HG02678 (cell line): ENCODE measurements at regions not wholly inside any gene's neighbourhood (a gene's known extent, or its start where the extent isn't known, plus 50 kb on each side); places are given as distances from the start of the nearest gene placed in this dataset.

Source experiments
- ATAC-seq: cut with Tn5 transposase; IDR thresholded peaks from one replicate; pipeline ENCODE4 v1.9.1; 2021; ENCODE audit warnings: mild to moderate bottlenecking, moderate library complexity; ENCODE audit not compliant: unreplicated experiment

DNA sequence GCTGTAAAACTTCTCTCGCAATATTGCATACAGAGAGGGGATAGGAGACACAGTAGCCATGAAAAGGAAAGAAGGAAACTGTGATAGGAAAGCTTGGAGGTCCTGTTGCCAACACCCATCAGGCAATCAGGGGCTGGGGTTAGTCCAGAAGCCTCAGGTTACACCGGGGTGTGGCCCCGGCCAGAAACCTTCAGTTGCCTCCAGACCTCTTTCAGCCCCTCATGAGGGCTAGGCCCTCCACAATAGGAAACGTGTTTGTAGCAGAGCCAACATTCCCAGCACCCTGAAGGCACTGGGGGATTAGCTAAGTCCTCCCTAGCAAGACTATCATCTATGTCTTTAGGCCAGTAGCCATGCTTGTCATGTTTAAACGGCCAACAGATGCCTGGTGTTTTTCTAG lies 1048.0 kb upstream of the CNTN5 start:
- no peak for ATAC-seq

DNA sequence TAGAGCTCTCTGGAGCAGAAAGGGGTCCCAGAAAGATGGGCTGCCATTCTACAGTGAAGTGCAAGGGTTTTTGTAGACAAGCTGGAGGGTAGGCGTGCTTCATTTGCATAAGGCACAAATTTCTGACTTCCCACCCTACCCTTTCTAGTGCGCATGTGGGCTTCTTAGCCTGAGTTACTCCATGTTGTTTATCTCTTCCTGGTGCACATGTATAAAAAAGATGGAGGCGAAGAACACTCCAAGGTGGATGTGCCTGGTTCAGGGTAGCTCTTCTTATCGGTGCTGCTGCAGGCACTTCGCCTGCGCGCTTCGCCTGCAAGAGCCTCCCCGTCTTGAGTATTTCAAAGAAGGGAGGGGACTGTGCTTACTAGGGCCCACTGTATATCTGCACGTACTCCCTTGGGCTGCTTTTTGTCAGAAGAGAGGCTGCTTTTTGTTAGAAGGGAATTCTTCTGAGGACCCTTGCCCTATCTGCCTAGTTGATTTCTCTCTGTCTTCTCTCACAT lies 1047.3 kb upstream of the CNTN5 start:
- ATAC-seq: no peak

DNA sequence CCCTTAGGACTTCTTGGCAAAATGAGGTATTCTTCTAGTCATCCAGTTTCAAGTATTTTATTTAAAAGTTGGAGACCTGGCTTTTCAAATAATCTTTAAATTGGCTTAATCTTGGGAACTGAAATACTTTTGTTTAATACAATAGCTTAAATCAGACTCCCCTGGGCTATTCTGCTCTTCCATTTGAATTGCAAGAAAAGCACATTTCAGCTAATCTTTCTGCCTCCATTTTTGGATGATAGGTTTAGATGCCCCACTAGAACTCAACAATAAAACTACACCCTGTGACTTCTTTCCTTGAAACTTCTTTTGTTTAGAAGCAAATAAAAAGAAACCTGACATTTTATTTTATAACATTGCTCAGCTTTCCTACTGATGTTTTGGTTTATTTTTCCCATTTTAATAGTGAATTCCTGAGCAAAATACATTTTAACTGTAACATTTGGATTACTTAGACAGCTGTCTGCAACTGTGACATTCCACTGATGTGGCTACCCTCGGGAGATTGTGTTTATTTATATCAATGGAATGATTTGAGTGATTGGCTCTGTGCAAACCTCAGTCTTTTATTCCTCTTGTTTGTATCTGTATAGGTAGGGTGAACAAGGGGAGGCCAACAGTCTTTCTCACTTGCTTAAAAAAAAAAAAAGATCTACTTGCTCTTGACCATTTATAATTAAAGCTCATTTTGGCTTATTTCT lies 1045.8 kb upstream of the CNTN5 start:
- no peak for ATAC-seq

DNA sequence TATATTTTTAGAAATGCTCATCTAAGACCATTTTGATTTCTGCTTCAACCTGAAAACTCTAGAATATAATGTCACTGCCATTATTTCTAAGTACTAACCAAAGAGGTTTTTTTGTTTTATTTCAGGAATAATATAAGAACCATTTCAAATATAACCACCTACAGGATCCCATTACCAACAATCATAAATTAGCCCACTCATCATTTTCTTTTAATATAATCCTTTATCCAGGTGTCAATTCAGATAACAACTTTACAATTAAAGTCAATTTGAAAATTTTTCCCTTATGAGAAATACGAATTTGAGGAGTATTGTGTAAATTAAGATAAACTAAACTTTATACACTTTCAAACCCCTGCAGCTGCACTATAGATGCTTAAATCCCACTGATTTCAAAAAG lies 1043.0 kb upstream of the CNTN5 start:
- ATAC-seq: no peak

DNA sequence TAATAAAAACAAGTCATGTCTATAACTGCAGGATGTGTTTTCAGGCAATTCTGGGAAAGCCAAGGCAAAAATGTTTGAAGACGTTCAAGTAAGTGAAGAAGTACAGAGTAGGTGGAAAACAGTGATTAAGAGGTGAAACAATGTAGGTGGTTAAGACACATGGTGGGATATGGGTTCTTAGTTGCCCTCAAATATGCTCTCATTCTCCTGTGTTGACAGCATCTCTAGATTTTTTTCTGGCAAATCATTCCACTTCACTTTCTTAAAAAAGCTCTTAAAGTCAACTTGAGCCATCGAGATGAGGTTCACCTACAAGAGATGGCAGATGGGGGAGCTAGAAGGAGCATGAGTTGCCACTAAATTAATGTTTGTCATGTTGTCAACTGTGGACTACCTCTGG lies 1041.0 kb upstream of the CNTN5 start:
- no peak for ATAC-seq

DNA sequence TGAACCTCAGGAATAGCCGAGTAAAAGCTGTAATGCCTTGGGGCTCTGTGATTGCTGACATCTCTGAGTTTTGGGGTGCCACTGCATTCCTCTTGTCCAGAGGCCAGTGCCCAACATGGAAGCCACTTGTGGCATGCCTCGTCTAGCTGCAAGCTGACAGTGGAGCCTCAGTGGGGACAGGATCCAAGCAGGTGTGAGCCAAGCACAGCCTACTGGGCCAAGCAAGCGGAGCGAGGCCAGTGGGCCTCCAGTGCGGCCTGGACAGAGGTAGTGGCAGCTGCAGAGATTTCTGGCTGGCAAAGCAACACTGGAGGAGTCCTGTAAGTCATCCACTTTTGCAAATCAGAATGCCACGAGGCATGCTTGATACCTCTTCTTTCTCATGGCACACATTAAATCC lies 1038.2 kb upstream of the CNTN5 start:
- ATAC-seq: no peak

DNA sequence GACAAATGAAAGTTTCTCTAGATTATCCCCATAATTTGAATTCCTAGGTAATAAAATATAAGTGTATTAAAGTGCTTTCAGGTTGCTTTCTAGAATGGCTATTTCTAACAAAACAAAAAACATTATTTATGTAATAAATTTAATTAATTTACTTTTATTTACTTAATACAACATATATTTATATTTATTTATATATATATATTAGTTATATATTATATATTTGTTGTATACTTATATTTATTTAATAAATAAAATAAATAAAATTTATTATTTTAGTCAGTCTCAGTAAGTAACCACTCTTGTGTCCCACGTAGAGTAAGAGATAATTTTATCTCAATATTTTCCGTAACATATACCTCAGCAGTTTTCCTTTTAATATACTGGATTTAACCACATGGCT lies 1031.6 kb upstream of the CNTN5 start:
- ATAC-seq: no peak

DNA sequence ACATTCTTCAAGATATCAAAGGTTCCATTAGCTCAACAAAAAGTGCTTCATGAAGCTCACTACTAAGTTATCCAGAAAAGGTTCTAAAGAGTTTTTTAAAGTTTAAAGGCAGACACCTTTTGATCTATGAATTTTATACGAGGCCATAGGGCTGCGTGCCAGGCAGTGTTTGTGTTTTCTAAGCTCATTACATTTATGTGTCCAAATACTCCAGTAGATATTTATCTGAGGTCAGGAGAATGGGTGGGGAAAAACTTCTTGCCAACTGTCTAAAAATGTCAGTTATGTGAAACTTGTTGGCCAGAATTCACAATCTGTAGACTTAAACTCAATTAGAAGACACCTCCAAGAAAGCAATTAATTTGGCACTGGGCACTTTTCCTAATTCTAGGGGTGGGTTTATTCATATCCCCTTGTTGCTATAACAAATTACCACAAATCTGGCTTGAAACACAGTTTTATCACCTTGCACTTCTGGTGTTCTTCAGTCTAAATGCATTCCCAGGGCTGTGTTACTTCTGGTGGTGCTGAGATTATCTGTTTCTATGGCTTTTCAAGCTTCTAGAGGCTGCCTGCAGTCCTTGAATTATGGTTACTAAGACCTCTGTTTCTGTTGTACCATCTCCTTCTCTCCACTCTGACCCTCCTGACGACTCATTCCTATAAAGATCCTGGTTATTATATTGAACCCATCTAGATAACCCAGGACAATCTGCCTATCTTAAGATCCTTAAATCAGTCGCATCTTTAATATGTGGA lies 1030.4 kb upstream of the CNTN5 start:
- no peak for ATAC-seq

DNA sequence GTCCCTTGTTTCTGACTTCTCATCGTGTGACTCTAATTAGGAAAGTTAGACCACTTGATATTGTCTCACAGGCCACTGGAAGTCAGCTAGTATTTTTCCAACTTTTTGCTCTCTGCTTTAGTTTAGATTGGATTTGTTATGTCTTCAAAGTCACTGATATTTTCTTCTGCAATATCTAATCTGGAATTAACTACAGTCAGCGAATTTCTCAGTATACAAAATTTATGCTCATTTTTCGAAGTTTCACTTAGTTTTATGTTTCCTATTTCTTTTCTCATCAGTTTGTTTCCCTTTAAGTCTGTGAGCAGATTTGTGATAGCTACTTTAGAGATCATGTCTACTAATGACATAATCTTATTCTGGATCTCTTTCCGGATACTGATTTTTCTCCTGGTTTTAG lies 1027.2 kb upstream of the CNTN5 start:
- ATAC-seq: no peak

DNA sequence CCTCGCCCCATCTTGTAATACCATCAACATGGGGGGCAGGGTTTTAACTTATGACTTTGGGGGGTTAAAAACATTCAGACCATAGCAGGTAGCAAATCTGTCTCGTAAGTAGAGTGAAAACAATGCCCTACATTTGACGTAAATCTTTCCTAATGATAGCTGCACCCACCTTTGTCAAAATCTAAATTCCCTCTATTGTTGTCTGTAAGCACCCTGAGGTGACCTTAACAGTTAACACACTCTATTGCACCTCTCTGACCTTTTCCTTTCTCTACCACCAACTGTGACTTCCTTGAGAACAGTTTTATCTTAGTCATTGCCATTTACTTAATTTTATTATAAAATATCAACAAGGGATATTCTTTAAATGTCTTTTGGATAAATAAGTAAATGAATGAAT lies 1024.9 kb upstream of the CNTN5 start:
- ATAC-seq: no peak

DNA sequence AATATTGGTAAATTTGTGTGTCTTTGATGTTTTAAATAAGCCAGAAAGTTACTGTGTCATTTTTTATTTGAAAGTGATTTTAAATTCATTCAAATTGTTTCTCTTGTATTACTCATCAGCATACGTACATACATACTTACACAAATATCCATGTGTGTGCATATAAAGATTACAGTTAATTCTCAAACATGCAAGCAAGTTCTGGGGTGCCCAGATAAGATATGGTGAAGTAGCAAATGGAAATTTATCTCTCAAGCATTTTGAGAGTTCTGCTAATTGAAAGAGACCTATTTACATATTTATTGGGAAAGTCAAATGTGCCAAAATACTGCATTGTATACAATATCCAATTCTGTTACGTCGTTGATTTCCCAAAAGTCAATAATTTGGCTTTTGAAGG lies 1024.0 kb upstream of the CNTN5 start:
- ATAC-seq: no peak

DNA sequence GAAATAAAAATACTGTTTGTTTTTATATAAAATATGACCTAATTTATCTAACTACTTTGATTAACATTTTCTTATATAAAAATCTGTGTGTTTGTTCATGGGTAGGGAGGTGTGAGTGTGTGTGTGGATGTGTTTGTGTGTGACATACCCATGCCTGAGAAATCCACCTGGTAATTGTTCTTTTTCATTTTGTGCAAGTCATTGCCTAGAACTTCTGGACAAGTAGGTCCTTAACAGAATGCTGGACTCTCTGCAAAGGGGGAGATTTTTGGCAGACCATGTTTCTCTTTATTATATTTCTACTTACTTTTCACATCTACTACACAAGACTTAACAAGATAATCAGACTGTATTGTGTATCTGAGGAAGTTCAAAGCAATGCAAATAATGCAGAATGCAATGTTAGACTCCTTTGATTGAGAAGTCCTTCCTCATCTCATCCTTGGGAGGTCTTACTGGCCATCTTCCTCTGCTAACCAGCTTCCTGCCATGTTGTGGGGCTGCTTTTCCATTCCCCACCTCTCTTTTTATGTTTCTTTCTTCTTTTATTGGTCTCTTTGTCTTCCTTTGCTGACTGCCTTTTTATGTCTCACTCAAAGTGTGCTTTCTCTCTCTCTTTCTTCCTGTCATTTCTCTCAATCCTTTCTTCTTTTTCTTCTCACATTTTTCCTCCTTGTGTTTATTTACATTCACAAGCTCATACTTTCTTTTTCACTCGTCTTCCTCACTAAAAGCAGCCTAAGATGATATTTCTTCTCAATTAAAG lies 1017.0 kb upstream of the CNTN5 start:
- no peak for ATAC-seq

DNA sequence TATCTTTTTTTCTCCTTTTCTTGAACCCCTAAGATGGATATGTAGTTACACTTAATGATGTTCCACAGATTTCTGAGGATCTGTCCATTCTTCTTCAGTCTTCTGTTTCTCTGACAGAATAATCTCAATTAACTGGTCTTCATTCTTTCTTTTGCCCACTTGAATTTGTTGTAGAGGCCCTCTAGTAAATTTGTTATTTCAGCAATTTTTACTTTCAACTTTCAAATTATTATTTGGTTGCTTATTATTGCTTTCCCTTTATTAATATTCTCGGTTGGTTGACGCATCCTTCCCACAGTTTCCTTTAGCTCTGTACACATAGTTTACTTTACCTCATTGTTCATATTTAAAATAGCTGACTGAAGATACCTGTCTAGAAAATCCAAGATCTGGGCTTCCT lies 1013.7 kb upstream of the CNTN5 start:
- ATAC-seq: no peak

DNA sequence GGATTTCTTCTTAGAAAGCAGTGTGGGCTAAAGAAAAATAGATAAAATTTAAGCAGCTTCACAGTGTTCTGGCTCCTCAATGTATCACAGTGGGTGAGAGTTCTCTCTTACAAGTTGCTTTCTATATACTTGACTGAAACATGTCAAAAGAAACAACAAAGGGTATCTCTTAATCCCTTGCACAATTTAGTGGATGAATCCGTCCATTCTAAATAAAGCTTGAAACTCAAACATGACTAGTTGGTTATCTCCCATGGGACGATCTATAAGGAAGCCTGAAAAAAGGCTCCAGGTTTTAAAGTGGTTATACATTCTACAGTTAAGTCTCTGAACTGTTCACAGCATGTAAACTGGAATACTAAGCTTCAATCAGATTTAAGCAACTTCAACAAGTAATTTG lies 993.1 kb upstream of the CNTN5 start:
- no peak for ATAC-seq

DNA sequence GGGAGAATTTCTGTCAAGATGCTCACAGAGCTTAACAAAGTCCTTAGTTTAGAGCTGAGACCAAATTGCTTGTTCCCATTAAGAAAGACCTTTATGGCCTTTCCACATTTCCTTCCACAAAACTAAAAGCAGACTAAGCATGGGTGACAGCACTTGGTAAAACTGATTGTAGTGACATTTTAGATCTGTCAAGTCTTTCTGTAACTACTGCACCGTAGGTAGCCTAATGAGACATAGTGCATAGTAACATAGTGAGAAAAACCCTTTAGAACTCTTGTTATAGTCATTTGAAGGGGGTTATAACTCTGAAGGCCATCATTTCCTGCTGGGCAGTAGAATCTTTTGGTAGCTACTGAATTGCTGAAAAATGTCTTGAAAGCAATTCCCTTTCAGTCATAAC lies 990.9 kb upstream of the CNTN5 start:
- no peak for ATAC-seq

DNA sequence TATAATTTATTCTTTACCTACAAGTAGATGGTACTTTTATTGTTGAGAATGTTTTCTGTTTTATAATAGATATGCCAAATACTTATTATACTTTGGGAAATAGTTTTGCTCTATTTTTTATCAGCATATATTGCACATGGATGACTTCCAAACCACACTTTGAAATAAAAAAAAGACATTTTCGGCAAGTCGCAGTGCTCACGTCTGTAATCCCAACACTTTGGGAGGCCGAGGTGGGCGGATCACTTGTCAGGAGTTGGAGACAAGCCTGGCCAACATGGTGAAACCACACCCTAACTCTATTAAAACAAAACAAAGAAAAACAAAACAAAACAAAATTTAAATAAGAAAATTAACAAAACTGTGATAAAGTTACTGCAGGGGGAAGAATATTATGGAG lies 983.9 kb upstream of the CNTN5 start:
- ATAC-seq: no peak

DNA sequence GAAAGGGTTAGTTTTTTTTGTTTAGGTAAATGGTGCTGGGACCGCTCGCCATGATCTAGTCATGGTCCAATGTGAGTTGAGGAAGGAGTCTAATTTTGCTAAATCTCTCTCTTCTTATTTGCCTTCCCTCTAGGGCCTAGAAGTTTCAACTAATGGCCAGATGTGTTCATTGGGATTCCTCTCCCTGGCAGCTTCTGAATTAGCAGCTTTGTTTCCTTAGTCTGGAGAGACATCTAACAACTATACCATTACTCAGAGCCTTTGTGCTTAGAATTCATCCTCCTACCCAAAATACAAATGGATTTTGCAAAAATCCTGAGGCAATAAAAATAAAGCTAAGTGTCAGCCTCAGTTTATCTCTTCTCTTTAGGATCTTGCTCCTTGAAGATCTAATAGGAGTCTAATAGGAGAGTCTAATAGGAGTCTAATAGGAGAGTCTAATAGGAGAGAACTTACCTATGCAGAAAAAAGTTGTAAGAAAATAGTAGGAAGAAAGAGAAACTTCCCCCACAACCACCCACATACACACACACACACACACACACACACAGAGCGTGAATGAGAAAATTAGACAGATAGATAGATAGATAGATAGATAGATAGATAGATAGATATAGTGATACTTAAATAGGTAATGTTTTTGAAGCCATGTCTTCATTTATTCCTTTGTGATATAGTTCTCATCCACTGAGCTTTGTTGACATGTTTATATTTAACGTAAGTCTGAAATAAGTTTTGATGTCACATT lies 980.5 kb upstream of the CNTN5 start:
- no peak for ATAC-seq

DNA sequence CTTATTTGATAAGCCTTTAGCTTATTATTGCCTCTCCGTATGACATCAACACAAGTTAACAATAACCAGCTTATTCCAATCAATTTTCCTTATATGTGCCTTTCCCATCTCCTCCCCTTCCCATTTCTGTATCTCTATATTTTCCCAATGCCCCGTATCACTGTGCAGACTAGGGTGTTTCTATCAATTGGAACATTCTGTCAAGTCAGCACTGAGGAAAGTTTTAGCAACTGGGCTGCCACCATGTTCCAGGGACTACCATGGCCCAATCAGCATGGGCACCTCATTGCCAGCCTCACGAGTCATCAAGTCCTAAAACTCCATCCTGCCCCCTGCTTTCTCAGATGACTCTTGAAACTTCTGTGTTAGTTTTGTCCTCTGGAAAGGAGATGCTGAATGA lies 973.1 kb upstream of the CNTN5 start:
- ATAC-seq: no peak

DNA sequence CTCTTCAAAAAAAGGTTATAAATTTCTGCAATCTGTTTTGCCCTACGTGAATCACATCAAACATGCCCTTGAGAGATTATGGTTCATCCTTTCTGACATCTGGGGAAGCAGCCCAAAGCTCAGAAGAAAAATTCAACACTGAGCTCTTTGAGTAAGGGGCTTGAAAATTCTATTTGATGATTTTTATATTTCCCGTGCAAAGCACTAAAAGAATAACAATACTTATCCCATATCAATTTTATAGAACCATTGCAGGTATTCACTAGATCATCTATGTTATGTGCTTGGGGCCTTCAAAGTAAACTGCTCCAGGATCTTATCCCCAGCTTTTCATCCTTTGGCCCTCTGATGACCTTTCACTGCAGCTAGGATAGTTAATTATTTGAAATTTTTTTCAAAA lies 966.9 kb upstream of the CNTN5 start:
- ATAC-seq: no peak

DNA sequence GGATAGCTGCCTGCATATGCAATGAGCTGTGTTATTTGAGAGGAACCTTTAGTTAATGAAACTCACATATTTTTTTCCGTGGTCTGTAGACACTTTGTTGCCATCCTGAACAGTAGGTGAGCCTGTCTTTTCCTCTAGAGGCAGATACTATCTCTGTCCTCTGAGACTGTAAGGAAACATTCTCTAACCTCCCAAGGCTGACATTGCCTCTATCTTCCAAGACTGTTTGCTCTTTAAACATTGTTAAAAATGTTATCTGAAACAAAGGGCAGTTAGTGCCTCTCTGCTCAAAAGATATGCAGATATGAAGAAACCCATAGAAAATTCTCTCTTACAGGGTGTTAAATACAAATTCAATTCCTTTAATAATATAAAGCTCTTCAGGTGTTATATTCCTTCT lies 963.8 kb upstream of the CNTN5 start:
- ATAC-seq: no peak

DNA sequence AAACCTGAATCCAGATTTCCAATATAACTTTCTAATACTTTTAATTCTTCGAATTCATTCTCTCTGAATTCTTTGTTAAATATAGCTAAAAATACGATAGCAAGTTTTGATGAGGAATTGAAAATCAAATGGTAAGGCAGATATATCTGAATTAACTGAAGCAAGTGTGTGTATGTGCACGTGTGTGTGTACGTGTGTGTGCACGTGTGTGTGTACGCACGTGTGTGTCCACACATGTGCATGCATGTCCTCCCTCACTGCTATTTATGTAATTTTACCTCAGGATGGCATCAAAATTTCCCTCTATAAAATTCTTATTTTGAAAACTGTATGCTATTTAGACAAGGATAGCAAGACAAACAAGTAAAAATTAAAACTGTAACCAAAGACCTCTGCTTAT lies 961.3 kb upstream of the CNTN5 start:
- ATAC-seq: no peak
